GM20000 (cell line): ENCODE measurements at regions not wholly inside any gene's neighbourhood (a gene's known extent, or its start where the extent isn't known, plus 50 kb on each side); places are given as distances from the start of the nearest gene placed in this dataset.

ENCODE experiments used
- DNase-seq: peaks from one replicate; pipeline ENCODE4 v3.0.0; 2012; ENCODE audit warnings: low spot score
- TF ChIP-seq, protein P1 (sequence below): IDR thresholded peaks from 2 replicates; pipeline ENCODE4 v1.5.1; 2012; ENCODE audit warnings: mild to moderate bottlenecking, control low read depth; ENCODE audit errors: extremely low read depth, missing control alignments

DNA sequence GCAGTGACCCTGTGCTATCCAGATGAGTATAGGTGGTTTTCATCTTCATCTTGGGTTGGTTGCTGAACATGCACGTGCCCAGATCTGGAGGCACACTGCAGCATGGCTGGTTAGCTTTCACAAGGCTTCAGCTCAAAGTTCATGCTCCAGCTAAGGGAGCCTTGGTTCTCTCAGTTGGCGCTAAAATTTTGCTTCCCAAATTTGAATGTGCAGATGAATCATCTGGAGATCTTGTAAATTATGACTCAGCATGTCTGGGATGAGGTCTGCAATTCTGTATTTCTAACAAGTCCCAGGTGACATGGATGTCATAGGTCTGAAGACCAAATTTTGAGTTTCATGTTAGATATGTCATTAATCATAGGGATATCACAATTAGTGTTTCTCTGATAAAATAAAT is 230.8 kb downstream of the FOXA2 start:
- TF ChIP-seq, protein P1, sequence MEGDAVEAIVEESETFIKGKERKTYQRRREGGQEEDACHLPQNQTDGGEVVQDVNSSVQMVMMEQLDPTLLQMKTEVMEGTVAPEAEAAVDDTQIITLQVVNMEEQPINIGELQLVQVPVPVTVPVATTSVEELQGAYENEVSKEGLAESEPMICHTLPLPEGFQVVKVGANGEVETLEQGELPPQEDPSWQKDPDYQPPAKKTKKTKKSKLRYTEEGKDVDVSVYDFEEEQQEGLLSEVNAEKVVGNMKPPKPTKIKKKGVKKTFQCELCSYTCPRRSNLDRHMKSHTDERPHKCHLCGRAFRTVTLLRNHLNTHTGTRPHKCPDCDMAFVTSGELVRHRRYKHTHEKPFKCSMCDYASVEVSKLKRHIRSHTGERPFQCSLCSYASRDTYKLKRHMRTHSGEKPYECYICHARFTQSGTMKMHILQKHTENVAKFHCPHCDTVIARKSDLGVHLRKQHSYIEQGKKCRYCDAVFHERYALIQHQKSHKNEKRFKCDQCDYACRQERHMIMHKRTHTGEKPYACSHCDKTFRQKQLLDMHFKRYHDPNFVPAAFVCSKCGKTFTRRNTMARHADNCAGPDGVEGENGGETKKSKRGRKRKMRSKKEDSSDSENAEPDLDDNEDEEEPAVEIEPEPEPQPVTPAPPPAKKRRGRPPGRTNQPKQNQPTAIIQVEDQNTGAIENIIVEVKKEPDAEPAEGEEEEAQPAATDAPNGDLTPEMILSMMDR = no peak
- DNase-seq = no peak

DNA sequence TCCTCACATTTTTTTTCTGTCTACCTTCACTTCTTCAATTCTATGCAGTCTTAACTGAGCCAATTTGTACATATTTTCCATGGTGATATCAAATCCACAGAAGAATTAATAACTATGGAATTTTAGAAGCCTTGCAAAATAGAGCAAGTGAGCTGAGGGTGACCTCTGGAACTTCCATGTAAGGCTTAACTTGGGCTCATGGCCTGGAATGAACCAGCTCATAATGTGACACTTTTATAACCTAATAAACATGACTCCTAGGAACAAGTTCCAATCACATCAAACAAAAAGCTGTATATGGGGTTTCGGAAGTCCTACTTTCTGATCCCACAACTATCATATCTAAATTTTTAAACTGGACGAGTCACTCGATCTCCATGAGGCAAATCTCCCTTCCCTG is 232.4 kb downstream of the FOXA2 start:
- TF ChIP-seq, protein P1 = no peak
- DNase-seq = no peak

DNA sequence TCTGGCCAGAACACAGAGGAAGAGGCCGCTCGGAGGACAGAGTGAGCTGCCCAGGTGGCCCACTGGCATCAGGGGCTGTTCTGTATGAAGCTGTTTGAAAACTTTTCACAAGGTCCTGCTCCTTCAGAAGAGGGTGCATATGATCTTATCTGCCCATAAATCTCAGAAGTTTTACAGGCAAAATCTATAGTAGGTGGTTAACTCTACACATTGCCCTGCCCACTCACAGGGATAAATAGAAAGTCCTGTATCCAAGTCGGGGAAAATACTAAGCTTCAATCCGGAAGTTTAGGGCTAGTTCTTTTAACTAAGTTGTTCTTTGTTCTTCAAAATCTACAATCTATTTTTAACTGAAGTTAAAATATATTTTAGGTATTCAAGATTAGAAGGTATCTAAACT is 233.7 kb downstream of the FOXA2 start:
- no peak for DNase-seq
- TF ChIP-seq, protein P1 = no peak

DNA sequence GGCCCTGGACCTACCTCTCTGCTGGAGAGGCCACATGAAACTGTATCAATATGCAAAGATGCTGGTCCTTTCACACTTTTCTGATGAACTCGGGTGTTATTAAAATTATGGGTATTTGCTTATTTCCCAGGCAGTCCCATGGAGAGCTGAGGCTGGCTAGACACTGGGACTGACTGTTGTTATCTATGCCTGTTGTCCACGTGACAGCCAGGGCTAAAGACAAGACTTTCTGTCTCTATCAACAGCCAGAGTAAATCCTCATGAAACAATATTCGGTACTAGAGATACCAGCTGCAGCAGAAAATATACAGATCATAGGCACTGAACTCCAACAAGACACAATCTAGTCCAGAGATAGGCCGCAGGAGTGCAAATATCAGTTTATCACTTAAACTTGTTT is 236.4 kb downstream of the FOXA2 start:
- no peak for DNase-seq
- TF ChIP-seq, protein P1 = no peak

DNA sequence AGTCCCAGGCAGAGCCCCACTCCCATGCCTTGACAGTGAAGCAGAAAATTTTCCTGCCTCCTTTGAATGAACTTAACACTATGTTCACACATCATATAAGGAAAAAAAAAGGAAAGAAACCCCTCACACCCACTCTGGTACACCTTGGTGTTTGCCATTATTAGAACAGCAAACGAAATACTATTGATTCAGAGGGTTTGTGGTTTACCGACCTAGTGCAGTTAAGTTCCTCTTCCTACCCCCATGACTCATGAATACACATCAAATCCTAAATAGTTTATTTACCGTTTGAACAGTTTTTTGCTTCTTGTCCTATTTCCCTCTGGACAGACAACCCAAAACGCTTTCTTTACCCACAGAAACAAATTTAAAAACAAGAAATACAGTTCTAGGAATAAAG is 237.7 kb downstream of the FOXA2 start:
- TF ChIP-seq, protein P1 = no peak
- DNase-seq = no peak

DNA sequence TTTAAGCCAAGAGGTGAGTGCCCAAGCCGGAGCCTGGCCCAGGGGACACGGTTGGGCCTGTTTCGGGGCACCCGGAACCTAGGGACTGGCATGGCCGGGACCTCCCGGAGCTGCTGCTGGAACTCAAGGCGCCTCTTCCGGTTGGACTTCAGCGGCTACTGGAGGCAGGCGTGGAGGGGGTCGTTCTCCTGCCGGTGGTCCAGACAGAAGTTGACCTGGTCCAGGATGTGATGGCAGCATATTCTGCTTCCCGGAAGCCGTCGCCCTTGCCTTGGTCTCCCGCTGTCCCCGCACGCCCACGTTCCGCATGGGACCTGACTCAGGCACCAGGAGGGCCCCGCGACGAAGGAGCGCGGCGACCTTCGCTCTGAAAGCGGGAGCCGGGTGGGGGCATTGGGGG is 240.8 kb downstream of the FOXA2 start:
- no peak for DNase-seq
- TF ChIP-seq, protein P1 = no peak

DNA sequence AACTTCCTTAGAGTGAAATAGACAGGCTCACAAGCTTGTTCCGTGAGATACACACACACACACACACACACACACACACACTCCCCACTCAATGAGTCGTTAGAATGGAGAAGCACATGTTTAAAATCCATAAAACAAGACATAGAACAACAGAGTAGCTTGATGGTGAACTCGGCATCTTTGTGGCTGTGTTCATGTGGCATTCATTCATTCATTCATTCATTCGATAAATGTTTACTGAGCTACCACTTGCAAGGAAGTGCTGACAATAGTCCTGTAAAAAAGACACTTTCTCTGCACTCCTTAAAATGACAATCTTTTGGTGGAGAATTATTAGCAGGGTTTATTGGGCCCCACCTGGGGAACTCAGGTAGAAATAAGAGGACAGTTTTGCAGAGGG is 242.0 kb downstream of the FOXA2 start:
- DNase-seq = no peak
- TF ChIP-seq, protein P1 = no peak
